CD4-positive, CD25-positive, alpha-beta regulatory T cell (primary cell): ENCODE measurements at regions not wholly inside any gene's neighbourhood (a gene's known extent, or its start where the extent isn't known, plus 50 kb on each side); places are given as distances from the start of the nearest gene placed in this dataset.

ENCODE experiments used
- ATAC-seq, 2 donors: fragments of 150-1000 bp; cut with Tn5 transposase; one replicate each; pipeline ENCODE4 v1.10.0; 2021; ENCODE audit warnings: low read depth in 2 of 2, moderate number of reproducible peaks in 2 of 2, moderate library complexity in 1 of 2
- DNase-seq, 3 donors: peaks; one replicate each; pipeline versions ENCODE4 v3.0.0 to v3.0.0-alpha.2; 2012 to 2022; ENCODE audit warnings: mixed read lengths in 1 of 3
- H3K27ac ChIP-seq: one replicate; pipeline ENCODE4 v1.7.0; 2013; ENCODE audit warnings: mild to moderate bottlenecking, low read length; ENCODE audit not compliant: insufficient read depth, poor library complexity, severe bottlenecking
- H3K27me3 ChIP-seq: one replicate; pipeline ENCODE4 v1.7.0; 2013; ENCODE audit warnings: low read length; ENCODE audit not compliant: control insufficient read depth, insufficient read depth
- H3K36me3 ChIP-seq: one replicate; pipeline ENCODE4 v1.7.0; 2013; ENCODE audit warnings: mild to moderate bottlenecking, low read length, moderate library complexity; ENCODE audit not compliant: control insufficient read depth, insufficient read depth
- H3K4me1 ChIP-seq: 2 replicates; pipeline ENCODE4 v1.7.0; 2013; ENCODE audit warnings: mild to moderate bottlenecking, low read length; ENCODE audit not compliant: insufficient read depth, control insufficient read depth, poor library complexity, severe bottlenecking
- H3K4me3 ChIP-seq: one replicate; pipeline ENCODE4 v1.7.0; 2013; ENCODE audit warnings: low read depth, mild to moderate bottlenecking, low read length, moderate library complexity
- H3K9me3 ChIP-seq, 2 experiments: 1 replicate in 1 of 2; 2 replicates in 1 of 2; pipeline ENCODE4 v1.7.0; 2013; ENCODE audit warnings: low read length in 2 of 2, mild to moderate bottlenecking in 1 of 2, moderate library complexity in 1 of 2; ENCODE audit not compliant: control insufficient read depth in 2 of 2
- H3K27ac Mint-ChIP-seq, 3 donors: one replicate each; pipeline ENCODE4 v1.8.0; 2020 to 2022; ENCODE audit warnings: mild to moderate bottlenecking in 3 of 3, mixed read lengths in 3 of 3, moderate library complexity in 2 of 3
- H3K27me3 Mint-ChIP-seq: one replicate; pipeline ENCODE4 v1.8.0; 2022; ENCODE audit warnings: mild to moderate bottlenecking, mixed read lengths
- H3K36me3 Mint-ChIP-seq: one replicate; pipeline ENCODE4 v1.8.0; 2020; ENCODE audit warnings: mixed read lengths
- H3K4me1 Mint-ChIP-seq, 4 donors: one replicate each; pipeline ENCODE4 v1.8.0; 2020 to 2022; ENCODE audit warnings: mixed read lengths in 4 of 4, mild to moderate bottlenecking in 1 of 4
- H3K4me3 Mint-ChIP-seq, 4 donors: one replicate each; pipeline ENCODE4 v1.8.0; 2020 to 2022; ENCODE audit warnings: mild to moderate bottlenecking in 4 of 4, mixed read lengths in 4 of 4, moderate library complexity in 3 of 4
- H3K9me3 Mint-ChIP-seq, 7 donors: one replicate each; pipeline ENCODE4 v1.8.0; 2020 to 2022; ENCODE audit warnings: mixed read lengths in 7 of 7, mild to moderate bottlenecking in 3 of 7, moderate library complexity in 2 of 7

DNA sequence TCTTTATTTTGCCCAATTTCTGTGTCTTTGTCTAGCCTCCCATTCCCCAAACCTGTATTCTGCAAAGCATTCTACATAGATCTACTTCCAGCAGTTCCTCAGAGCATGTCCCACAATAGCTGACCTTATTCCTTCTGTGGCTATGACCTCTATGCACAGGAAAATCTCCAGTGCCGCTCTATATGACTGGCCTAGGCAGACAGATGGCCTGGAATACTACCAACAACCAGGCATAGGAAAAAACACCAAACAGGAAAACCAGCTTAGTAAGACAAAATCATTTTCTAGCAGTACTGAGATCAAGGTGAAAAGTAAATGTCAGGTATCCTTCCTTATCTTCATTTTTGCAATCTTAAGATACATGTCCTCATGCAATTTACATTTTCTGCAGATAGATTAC lies 1115.0 kb downstream of the IGSF11 start:
- H3K4me1 Mint-ChIP-seq, result no peaks in the 10 kb centered on the region
- no peak overlapping the region for H3K4me3 Mint-ChIP-seq
- no peak overlapping the region for H3K4me3 ChIP-seq
- no peaks in the 10 kb centered on the region for H3K36me3 Mint-ChIP-seq
- ATAC-seq (no peak), DNase-seq (no peak)
- H3K9me3 ChIP-seq, result no peaks in the 10 kb centered on the region
- no peaks in the 10 kb centered on the region for H3K27me3 Mint-ChIP-seq
- no peak overlapping the region for H3K27ac ChIP-seq
- no peaks in the 10 kb centered on the region for H3K36me3 ChIP-seq
- no peak overlapping the region for H3K27ac Mint-ChIP-seq
- H3K27me3 ChIP-seq, result no peaks in the 10 kb centered on the region
- peaks cover 0 to 14% (median 1%) of the 10 kb centered on the region in 7 donors for H3K9me3 Mint-ChIP-seq
- no peaks in the 10 kb centered on the region for H3K4me1 ChIP-seq

DNA sequence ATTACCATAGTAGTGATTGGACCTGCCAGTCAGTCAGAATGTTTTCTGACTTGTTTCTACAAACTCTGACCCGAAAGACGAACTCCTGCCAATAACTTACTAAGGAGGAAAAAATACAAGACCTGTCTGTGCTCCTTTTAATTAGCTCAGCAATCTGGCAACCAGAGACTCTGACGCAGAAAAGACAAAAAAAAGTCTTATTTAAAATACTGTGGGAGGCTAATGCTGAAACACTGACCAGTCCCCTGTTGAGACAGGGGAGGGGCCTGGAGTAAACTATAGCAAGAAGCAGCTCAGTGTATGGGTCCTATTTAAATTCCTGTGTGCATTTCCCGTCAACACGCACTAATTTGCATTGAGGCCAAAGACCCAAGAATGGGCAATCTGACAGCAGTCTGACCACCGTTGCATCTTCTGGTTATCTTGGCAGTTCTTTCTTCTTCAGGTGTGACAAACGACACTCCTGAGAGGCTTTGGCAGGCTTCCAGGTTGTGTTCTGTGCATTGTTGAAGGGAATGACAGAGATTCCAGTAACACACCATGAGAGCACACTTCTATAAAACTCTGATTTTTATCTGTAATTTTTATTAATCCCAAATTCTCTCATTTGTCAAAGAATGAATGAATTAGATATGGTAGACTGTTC lies 1114.3 kb downstream of the IGSF11 start:
- H3K27me3 Mint-ChIP-seq, result no peaks in the 10 kb centered on the region
- Histone ChIP-seq H3K27ac (no peak overlapping the region), H3K27me3 (no peaks in the 10 kb centered on the region), H3K4me1 (no peaks in the 10 kb centered on the region), H3K4me3 (no peak overlapping the region), H3K9me3 (no peaks in the 10 kb centered on the region), H3K36me3 (no peaks in the 10 kb centered on the region)
- no peaks in the 10 kb centered on the region for H3K36me3 Mint-ChIP-seq
- H3K9me3 Mint-ChIP-seq, result peaks cover 0 to 14% (median 1%) of the 10 kb centered on the region in 7 donors
- H3K4me3 Mint-ChIP-seq, result no peak overlapping the region
- no peak overlapping the region for H3K27ac Mint-ChIP-seq
- H3K4me1 Mint-ChIP-seq, result no peaks in the 10 kb centered on the region
- no peak for ATAC-seq
- DNase-seq, result no peak

DNA sequence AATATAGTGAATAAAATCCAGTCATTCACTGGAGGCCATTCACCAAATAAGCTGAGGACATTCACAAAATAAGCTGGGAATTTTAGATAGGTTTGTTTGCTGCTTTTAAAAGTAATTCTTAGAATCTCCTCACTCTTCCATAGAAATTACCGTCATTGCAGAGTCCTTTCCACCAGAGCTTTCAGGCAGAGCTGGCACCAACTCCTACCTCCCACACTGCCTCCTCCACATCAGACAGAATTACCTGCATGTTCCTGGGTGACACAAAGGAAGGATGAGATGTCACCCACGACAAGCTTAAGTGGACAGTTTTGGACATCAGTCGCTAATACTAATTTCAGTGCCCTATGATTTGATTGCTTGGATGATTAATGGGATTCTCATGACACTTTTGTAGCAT lies 1113.2 kb downstream of the IGSF11 start:
- ATAC-seq (no peak), DNase-seq (no peak)
- no peak overlapping the region for H3K4me3 Mint-ChIP-seq
- H3K36me3 ChIP-seq, result no peaks in the 10 kb centered on the region
- H3K9me3 Mint-ChIP-seq, result peaks cover 0 to 12% (median 2%) of the 10 kb centered on the region in 7 donors
- H3K9me3 ChIP-seq, result no peaks in the 10 kb centered on the region
- no peak overlapping the region for H3K4me3 ChIP-seq
- no peak overlapping the region for H3K27ac ChIP-seq
- H3K27me3 ChIP-seq, result no peaks in the 10 kb centered on the region
- no peak overlapping the region for H3K27ac Mint-ChIP-seq
- no peaks in the 10 kb centered on the region for H3K4me1 Mint-ChIP-seq
- no peaks in the 10 kb centered on the region for H3K4me1 ChIP-seq
- no peaks in the 10 kb centered on the region for H3K27me3 Mint-ChIP-seq
- no peaks in the 10 kb centered on the region for H3K36me3 Mint-ChIP-seq

DNA sequence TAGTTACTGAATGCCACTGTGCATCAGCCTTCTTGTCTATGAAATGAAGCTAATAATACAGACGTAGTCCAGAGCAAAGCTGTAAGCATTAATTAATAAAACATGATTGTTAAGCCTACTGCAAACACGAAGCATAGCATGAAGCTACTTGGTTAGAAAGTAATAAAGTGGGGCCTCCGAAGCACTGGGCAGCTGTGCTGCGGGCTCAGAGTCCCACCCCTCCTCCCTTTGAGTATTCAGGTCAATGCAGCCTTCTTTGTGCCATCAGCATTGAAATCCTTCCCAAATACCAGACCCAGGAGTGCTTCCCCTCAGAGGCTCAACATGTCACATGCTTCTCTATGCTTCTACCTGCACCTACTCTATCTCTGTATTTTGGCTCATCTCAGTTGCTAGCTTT lies 1112.6 kb downstream of the IGSF11 start:
- no peaks in the 10 kb centered on the region for H3K27me3 Mint-ChIP-seq
- H3K9me3 ChIP-seq, result no peaks in the 10 kb centered on the region
- H3K4me3 ChIP-seq, result no peak overlapping the region

DNA sequence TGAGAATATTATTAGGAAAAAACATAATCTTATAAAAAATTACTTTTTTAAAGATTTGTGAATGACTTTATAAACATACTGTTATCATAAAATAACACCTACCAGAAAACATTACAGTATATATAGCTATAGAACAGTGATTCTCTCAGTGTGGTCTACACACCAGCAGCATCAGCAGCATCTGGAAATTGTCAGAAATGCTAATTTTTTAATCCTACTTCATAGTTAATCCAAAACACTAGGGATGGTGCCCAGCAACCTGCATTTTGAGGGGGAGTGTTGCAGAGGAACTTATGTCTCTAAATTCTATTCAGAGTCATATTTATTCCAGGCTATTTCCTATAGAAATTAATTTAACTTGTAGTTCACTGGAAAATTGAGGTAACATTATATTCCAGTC lies 1107.8 kb downstream of the IGSF11 start:
- Mint-ChIP-seq H3K36me3 (no peaks in the 10 kb centered on the region), H3K27me3 (no peaks in the 10 kb centered on the region)
- no peak for DNase-seq

More for the DNA sequence above, 1112.6 kb downstream of the IGSF11 start:
- Histone ChIP-seq H3K27ac (no peak overlapping the region), H3K4me1 (no peaks in the 10 kb centered on the region), H3K27me3 (no peaks in the 10 kb centered on the region), H3K36me3 (no peaks in the 10 kb centered on the region)
- no peak overlapping the region for H3K4me3 Mint-ChIP-seq
- H3K27ac Mint-ChIP-seq, result no peak overlapping the region
- H3K4me1 Mint-ChIP-seq, result no peaks in the 10 kb centered on the region
- ATAC-seq, result no peak
- DNase-seq, result no peak
- peaks cover 0 to 6% (median 2%) of the 10 kb centered on the region in 7 donors for H3K9me3 Mint-ChIP-seq
- H3K36me3 Mint-ChIP-seq, result no peaks in the 10 kb centered on the region

DNA sequence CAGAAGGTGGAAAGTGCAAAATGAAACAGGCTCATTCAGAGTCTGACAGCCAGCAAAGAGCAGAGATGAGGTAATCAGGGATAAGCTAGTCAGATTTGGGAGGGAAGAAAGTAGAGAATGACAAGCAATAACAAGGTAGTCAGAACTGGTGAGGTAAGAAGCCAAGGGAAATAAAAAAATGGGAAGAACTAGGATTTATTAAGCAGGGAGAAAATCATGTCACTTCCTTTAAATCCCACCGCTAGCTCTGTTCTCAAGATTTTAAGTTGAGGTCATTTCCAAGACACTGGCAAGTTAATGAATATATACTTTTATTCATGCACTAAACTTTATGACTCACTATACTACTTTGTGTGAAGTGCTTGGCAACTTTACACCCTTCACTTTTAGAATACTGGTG lies 1106.8 kb downstream of the IGSF11 start:
- Histone ChIP-seq H3K4me1 (no peaks in the 10 kb centered on the region), H3K9me3 (peaks cover 0 to 1% of the 10 kb centered on the region in 2 experiments), H3K4me3 (no peak overlapping the region), H3K36me3 (no peaks in the 10 kb centered on the region), H3K27ac (no peak overlapping the region), H3K27me3 (no peaks in the 10 kb centered on the region)
- no peaks in the 10 kb centered on the region for H3K36me3 Mint-ChIP-seq
- no peaks in the 10 kb centered on the region for H3K27me3 Mint-ChIP-seq
- ATAC-seq (no peak), DNase-seq (no peak)
- no peaks in the 10 kb centered on the region for H3K4me1 Mint-ChIP-seq
- no peak overlapping the region for H3K27ac Mint-ChIP-seq
- no peak overlapping the region for H3K4me3 Mint-ChIP-seq
- peaks cover 0 to 5% (median 2%) of the 10 kb centered on the region in 7 donors for H3K9me3 Mint-ChIP-seq

More for the DNA sequence above, 1107.8 kb downstream of the IGSF11 start:
- no peaks in the 10 kb centered on the region for H3K4me1 Mint-ChIP-seq
- no peak overlapping the region for H3K27ac Mint-ChIP-seq
- no peak overlapping the region for H3K27ac ChIP-seq
- ATAC-seq, result no peak
- H3K36me3 ChIP-seq, result no peaks in the 10 kb centered on the region
- no peak overlapping the region for H3K4me3 Mint-ChIP-seq
- H3K9me3 ChIP-seq, result no peaks in the 10 kb centered on the region
- no peaks in the 10 kb centered on the region for H3K27me3 ChIP-seq
- H3K4me3 ChIP-seq, result no peak overlapping the region
- H3K9me3 Mint-ChIP-seq, result peaks cover 0 to 8% (median 2%) of the 10 kb centered on the region in 7 donors
- no peaks in the 10 kb centered on the region for H3K4me1 ChIP-seq

DNA sequence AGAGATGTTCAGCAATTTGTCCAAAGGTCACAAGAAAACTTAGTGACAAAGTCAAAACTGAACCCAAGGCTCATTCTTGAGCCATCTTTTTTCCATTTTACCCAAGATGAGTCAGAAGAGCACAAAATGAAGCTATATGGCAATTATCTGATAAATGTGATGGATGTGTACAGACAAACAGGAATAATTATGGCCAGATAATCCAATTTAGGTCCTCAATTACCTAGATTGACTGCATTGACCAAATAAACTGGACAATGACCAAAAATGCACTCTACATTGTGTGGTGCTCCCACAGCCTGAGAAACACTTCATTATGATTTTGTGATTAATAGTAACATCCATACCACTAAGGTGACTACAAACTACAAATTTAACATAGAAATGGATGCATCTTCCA lies 1105.8 kb downstream of the IGSF11 start:
- Mint-ChIP-seq H3K4me1 (no peaks in the 10 kb centered on the region), H3K27ac (no peak overlapping the region), H3K9me3 (peaks cover 0 to 4% (median 2%) of the 10 kb centered on the region in 7 donors), H3K4me3 (no peak overlapping the region), H3K27me3 (no peaks in the 10 kb centered on the region), H3K36me3 (no peaks in the 10 kb centered on the region)
- H3K27ac ChIP-seq, result no peak overlapping the region
- no peaks in the 10 kb centered on the region for H3K36me3 ChIP-seq
- ATAC-seq, result no peak
- H3K9me3 ChIP-seq, result peaks cover 0 to 2% of the 10 kb centered on the region in 2 experiments
- no peaks in the 10 kb centered on the region for H3K4me1 ChIP-seq
- no peak overlapping the region for H3K4me3 ChIP-seq
- DNase-seq, result no peak
- H3K27me3 ChIP-seq, result no peaks in the 10 kb centered on the region

DNA sequence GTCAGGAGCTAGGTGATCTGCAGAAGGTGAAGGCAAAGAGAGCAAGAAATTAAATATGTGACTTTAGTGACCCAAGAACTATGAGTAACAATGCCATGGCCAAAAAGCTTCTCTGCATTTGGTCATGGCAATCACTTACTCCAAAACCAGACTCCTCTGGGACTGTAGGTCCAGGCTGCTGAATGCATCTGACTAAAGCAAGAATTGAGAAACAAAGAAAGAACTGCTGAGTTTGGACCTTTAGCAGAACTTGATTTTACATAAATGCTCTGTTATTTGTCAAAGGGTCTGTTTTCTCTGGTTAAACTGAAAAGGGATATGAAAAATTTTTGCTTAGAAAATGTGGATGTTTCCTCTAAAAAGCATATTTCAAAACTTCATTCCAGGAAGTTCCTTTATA lies 1102.2 kb downstream of the IGSF11 start:
- no peak overlapping the region for H3K27ac ChIP-seq
- H3K27ac Mint-ChIP-seq, result no peak overlapping the region
- no peak for ATAC-seq
- no peak overlapping the region for H3K4me3 Mint-ChIP-seq
- H3K27me3 Mint-ChIP-seq, result no peaks in the 10 kb centered on the region
- H3K9me3 ChIP-seq, result peaks cover 2 to 5% of the 10 kb centered on the region in 2 experiments
- H3K4me3 ChIP-seq, result no peak overlapping the region
- H3K27me3 ChIP-seq, result no peaks in the 10 kb centered on the region
- peaks cover 0 to 13% (median 0%) of the 10 kb centered on the region in 7 donors for H3K9me3 Mint-ChIP-seq
- H3K4me1 ChIP-seq, result no peaks in the 10 kb centered on the region
- no peaks in the 10 kb centered on the region for H3K36me3 Mint-ChIP-seq
- DNase-seq, result no peak
- no peaks in the 10 kb centered on the region for H3K4me1 Mint-ChIP-seq
- no peaks in the 10 kb centered on the region for H3K36me3 ChIP-seq
